Stimulated activated CD8-positive, alpha-beta memory T cell treated with anti-CD3 and anti-CD28 coated beads, Interleukin-15, amount 100 ng/mL, for 24 hours (primary cell): ENCODE measurements at regions not wholly inside any gene's neighbourhood (a gene's known extent, or its start where the extent isn't known, plus 50 kb on each side); places are given as distances from the start of the nearest gene placed in this dataset.

Experiments used
- DNase-seq: peaks from one replicate; pipeline ENCODE4 v3.0.0-alpha.2; 2020; ENCODE audit warnings: low read depth

- no peak for DNase-seq
Measured at GRCh38 chr12:116651089-116651488, 86.8 kb downstream of the SPRING1 start.

- DNase-seq = no peak
Measured at GRCh38 chr12:116650585-116651087, 87.2 kb downstream of the SPRING1 start.

GRCh38 chr12:116650062-116650461 is 87.8 kb downstream of the SPRING1 start:
- DNase-seq = no peak

GRCh38 chr12:116647813-116648212 is 88.6 kb downstream of the MAP1LC3B2 start:
- no peak for DNase-seq

GRCh38 chr12:116646901-116647300 is 87.7 kb downstream of the MAP1LC3B2 start:
- no peak for DNase-seq

GRCh38 chr12:116644806-116645205 is 85.6 kb downstream of the MAP1LC3B2 start:
- no peak for DNase-seq

GRCh38 chr12:116642683-116643082 is 83.5 kb downstream of the MAP1LC3B2 start:
- DNase-seq = no peak

- DNase-seq = no peak
Measured at GRCh38 chr12:116642106-116642505, 82.9 kb downstream of the MAP1LC3B2 start.

GRCh38 chr12:116640281-116640680 is 81.1 kb downstream of the MAP1LC3B2 start:
- no peak for DNase-seq

- DNase-seq = no peak
Measured at GRCh38 chr12:116639765-116640164, 80.6 kb downstream of the MAP1LC3B2 start.

- no peak for DNase-seq
Measured at GRCh38 chr12:116638376-116638775, 79.2 kb downstream of the MAP1LC3B2 start.

- DNase-seq = no peak
Measured at GRCh38 chr12:116637589-116638150, 78.5 kb downstream of the MAP1LC3B2 start.

GRCh38 chr12:116636608-116637519 is 77.7 kb downstream of the MAP1LC3B2 start:
- no peak for DNase-seq

GRCh38 chr12:116635487-116635886 is 76.3 kb downstream of the MAP1LC3B2 start:
- DNase-seq = no peak

- DNase-seq = no peak
Measured at GRCh38 chr12:116633476-116633875, 74.3 kb downstream of the MAP1LC3B2 start.

GRCh38 chr12:116631619-116632018 is 72.4 kb downstream of the MAP1LC3B2 start:
- DNase-seq = no peak

GRCh38 chr12:116630762-116631161 is 71.6 kb downstream of the MAP1LC3B2 start:
- no peak for DNase-seq

- no peak for DNase-seq
Measured at GRCh38 chr12:116629480-116629879, 70.3 kb downstream of the MAP1LC3B2 start.

GRCh38 chr12:116628989-116629388 is 69.8 kb downstream of the MAP1LC3B2 start:
- no peak for DNase-seq

- DNase-seq = no peak
Measured at GRCh38 chr12:116628450-116628793, 69.2 kb downstream of the MAP1LC3B2 start.
